NCI-H524 treated with DMSO at 0.1 percent for 48 hours (cell line): ENCODE measurements at regions not wholly inside any gene's neighbourhood (a gene's known extent, or its start where the extent isn't known, plus 50 kb on each side); places are given as distances from the start of the nearest gene placed in this dataset.
A peak's percentile ranks its signal among the peaks of the same experiment; 100 is the strongest.
"Not testable (repeated sequence)": the region's sequence is repeated elsewhere in the genome, so short reads cannot be mapped to it uniquely, and the experiment has no call there.

Source experiments
- DNase-seq: peaks from one replicate; lab custom pipeline; 2025; lab: John Stamatoyannopoulos, UW

GRCh38 chr2:176922545-176922944 lies 290.0 kb upstream of the HNRNPA3 start:
- not testable (repeated sequence) for DNase-seq

DNA sequence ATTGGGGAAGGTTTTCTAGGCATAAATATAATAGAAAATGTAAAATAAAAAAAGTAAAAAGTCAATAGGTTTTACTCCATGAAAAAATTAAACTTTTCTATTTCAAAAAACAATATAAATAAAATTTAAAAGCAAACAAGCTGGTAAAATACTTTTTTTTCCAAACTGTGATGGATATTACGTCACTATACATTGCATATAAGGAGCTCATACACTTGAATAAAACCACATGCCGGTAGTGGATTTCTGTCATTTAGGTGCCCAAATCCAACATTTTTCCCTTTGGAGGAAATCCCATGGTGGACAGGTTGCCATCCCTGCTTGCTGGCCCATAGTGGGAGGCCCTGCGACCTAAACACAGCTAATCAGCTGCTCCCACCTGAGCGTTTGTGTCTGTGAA lies 289.4 kb upstream of the HNRNPA3 start:
- DNase-seq, result no peak

GRCh38 chr2:176924909-176925534 lies 287.6 kb upstream of the HNRNPA3 start:
- no peak for DNase-seq

DNA sequence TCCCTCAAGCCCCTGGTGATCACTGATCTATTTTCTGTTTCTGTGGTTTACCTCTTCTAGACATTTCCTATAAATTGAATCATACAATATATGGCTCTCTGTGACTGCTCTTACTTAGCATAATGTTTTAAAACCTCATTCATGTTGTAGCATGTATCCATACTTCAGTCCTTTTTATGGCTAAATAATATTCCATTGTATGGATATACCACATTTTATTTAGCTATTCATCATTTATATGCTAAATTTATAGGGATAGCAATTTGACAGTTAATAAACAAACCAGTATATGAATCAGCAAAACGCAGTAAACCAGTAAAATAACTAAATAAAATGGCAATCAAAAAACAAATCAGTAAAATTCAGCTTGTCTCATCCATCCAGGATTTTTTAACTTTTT lies 286.1 kb upstream of the HNRNPA3 start:
- no peak for DNase-seq

DNA sequence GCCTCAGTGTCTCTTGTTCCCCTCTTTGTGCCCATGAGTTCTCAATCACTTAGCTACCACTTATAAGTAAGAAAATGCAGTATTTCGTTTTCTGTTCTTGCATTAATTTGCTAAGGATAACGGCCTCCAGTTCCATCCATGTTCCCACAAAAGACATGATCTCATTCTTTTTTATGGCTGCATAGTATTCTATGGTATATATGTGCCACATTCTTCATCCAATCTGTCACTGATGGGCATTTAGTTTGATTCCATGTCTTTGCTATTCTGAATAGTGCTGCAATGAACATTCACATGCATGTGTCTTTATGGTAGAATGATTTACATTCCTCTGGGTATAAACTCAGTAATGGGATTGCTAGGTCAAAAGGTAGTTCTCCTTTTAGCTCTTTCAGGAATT lies 283.2 kb upstream of the HNRNPA3 start:
- not testable (repeated sequence) for DNase-seq

- DNase-seq, result no peak
These were observed 280.7 kb upstream of the HNRNPA3 start for GRCh38 chr2:176931588-176932563.

DNA sequence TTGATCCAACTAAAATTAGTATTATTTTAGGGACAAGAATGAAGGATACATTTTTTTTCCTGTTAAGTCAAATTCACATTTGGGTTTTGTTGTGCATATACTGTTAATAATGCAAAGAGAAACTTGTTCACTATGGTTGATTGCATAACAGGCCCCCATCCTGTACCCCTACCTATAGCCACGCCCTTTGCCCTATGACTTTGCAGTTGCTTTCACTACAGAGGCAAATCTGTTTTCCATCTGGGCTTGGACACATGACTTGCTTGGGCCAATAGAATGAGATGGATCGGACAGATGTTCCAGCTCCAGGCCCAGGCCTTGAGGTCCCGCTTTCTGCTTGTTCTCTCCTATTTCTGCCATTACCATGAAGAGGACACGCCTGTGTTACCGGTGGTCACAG lies 278.5 kb upstream of the HNRNPA3 start:
- DNase-seq, result no peak

DNA sequence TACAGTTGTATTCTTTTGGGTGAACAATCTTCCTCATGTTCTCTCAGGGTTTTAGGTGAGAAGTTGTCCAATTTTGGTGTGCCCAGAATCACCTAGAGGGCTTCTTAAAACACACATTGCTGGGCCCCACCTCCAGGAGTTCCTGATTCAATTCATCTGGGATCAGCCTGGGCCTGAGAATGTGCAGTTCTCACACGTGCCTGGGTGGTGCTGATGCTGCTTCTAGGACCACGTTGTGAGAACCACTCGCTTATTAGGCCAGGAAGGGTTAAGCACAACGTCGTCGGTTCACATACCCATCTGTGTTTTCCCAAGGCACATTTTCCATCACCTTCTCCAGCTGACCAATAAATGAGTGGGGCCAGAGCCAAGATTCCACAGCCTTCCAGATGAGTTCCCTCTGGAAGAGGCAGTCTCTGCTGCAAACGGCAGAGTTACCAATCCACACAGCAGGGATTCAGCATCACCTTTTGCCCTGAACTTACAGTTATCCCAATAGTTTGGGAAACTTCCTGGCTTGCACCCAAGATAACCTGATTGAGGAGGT lies 277.7 kb upstream of the HNRNPA3 start:
- no peak for DNase-seq

DNA sequence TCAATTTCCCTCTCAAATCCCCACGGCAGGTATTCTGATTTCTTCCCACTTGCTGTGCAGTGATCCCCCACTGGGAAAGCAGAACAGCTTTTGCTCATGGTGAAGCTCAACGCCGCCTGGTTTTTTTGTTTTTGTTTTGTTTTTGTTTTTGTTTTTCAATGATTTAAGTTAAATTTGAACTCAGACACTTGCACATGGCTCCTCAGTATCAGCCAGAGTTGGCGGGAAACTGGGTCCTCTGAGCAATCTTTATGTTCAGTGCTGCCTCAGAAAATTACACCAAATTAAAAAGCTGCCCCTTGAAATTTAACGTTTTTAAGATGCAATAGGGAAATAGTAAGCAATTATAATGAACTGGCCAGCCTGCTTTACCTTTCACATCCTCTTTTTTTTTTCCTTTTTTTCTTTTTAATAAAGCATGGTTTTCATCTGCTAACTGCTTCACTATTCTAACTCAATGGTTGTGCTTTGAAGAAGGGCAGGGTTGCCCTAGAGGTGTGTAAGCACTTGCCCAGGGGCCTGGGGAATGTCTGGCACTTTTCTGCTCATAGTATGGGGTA lies 277.0 kb upstream of the HNRNPA3 start:
- no peak for DNase-seq

DNA sequence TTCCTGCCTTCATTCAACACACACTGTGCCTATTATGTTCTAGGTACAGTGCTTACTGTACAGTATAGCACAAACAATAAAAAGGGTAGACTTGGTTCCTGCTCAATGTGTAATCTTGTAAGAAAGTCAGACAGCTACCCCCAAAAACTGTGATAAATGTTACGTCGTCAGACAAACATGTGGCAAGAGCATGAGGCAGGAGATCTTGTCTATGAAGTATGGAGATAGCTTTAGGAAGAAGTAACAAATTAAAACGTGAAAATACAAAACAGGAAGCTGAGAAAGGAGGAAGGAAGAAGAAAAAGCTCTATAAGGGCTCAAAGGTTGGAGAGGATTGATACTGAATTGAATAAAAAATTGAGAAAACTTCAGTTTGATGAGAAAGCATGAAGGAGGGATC lies 276.2 kb upstream of the HNRNPA3 start:
- no peak for DNase-seq

DNA sequence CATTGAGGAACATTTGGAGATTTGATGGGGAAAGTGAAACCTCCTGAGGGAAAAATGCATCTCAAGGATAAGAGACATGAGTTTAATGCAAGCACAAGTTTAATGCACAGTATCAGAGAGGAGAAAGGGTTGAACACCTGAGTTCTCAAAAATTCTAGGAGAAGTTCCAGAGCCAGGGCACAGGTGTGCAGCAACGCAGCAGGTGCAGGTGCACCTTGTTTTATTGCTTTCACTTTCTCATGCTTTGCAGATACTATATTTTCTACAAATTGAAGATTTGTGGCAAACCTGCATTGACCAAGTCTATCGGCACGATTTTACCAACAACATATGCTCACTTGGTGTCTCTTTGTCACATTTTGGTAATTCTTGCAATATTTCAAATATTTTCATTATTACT lies 267.6 kb upstream of the HNRNPA3 start:
- no peak for DNase-seq

GRCh38 chr2:176947754-176948153 lies 264.8 kb upstream of the HNRNPA3 start:
- DNase-seq, result no peak

DNA sequence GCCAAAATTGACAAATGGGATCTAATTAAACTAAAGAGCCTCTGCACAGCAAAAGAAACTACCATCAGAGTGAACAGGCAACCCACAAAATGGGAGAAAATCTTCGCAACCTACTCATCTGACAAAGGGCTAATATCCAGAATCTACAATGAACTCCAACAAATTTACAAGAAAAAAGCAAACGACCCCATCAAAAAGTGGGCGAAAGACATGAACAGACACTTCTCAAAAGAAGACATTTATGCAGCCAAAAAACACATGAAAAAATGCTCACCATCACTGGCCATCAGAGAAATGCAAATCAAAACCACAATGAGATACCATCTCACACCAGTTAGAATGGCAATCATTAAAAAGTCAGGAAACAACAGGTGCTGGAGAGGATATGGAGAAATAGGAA lies 261.4 kb upstream of the HNRNPA3 start:
- DNase-seq, result not testable (repeated sequence)

GRCh38 chr2:176956791-176957190 lies 255.8 kb upstream of the HNRNPA3 start:
- DNase-seq, result no peak

GRCh38 chr2:176959614-176960013 lies 253.0 kb upstream of the HNRNPA3 start:
- peak; percentile 13 for DNase-seq

DNA sequence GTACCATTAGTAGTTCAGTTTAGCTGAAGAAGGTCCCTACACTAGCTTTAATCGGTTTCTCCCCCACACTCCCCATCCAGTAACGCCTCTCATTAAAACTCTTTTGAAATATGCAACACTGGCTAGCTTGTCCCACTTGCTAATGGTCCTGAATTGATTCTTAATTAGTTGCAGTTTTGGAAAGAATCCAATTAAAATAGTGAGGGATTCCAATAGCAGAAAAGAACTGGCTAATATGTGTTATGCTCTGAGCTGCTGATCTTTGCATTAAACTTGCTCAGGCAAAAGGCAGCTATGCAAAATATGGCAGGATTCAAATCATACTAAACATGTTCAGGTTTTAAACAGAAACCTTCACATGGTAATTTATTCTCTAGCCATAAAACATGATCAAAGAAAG lies 252.5 kb upstream of the HNRNPA3 start:
- no peak for DNase-seq

GRCh38 chr2:176960736-176961520 lies 251.7 kb upstream of the HNRNPA3 start:
- DNase-seq, result no peak

DNA sequence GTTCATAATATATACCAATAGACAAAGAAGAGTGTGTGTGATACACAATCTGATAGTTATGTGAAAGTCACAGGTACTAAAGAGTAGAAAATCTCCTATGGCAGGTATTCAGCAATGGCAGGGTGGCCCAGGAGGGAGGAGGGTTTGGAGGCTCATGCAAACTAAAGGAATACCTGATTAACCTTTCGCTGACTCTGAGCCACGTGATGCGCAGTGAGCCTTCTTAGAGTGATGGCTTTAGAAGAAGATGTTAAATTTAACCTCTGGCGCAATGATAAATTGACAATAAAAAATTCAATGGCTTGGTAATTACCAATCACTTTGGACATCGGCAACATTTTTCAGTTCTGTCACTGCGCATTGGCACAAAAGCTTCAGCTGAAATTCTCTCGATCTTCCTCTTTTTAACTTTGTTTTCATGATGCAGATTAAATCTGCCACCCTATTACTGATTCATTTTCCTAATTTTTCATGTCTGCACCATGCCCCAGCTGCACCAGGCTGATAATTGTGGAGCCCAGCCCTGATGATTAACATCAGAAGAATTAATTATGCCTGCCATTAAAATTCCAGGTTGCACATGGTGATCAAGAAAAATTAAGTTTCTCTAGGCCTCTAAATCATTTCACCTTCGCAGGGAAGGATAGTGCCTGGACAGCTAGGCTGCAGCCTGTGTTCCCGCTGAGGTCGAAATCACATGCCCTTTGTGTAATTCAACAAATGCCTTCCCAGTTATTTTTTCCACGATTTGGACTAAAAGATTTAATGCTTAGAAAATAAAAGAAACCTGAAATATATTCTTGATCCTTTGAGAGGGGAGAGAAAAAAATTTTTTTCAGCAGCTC lies 250.6 kb upstream of the HNRNPA3 start:
- DNase-seq, result no peak

DNA sequence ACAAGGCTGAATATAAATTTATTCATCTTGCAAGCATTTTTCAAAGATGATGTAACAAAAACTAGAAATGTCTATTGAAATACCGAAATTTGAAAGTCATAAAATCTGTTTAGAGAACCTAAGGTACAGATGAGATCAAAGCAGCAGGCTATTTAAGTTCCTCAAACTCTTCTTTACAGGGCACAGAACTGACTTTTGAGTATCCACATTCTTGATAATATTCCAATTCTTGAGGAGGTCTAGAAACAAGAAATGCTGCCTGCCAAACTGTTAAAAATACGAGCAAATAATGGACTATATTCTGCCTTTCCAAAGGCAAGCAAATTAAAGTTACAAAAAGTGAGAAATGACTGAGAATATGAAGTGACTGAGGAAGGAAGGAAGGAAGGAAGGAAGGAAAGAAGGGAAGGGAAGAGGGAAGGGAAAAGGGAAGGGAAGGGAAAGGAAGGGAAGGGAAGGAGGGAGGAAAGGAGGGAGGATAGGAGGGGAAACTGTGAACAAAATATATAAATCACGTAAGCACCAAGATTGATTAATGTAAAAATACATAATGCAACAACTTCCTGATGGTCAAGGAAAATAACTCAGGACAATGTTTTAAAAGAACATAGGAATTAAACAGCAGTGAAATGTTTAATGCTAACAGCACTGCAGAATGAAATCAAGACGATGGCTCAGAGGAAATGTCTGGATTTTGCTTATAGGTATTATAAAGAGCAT lies 248.9 kb upstream of the HNRNPA3 start:
- DNase-seq, result no peak

DNA sequence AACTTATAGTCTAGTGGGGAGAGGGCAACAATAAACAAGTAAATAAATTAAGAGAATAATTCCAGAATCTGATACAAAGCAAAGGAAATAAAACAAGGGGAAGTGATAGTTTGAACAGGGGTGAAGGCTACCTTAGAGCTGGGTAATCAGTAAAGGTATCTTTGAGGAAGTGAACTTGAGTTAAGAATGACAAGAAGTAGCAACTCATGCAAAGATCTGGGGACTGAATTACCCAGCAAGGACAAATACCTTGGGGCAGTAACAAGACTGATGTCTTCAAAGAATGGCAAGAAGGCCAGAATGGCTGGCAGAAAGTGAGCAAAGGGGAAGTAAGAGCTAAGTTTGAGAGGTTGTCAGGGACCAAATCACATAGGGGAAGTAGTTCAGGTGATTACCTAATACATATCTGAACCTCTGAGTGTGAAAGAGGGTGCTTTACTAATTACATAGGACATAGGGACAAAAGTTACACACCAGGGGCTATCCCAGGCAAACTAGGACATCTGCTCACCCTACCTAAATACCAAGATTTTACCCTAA lies 244.6 kb upstream of the HNRNPA3 start:
- no peak for DNase-seq
